H9 (cell line): ENCODE measurements at regions not wholly inside any gene's neighbourhood (a gene's known extent, or its start where the extent isn't known, plus 50 kb on each side); places are given as distances from the start of the nearest gene placed in this dataset.

ENCODE experiments used
- DNase-seq: peaks from one replicate; pipeline ENCODE4 v3.0.0-alpha.2; 2017
- H2AFZ ChIP-seq: one replicate; pipeline ENCODE4 v1.6.1; 2013; ENCODE audit warnings: mild to moderate bottlenecking, low read length, control low read depth, moderate library complexity
- H2AK5ac ChIP-seq: 2 replicates; pipeline ENCODE4 v1.6.1; 2013; ENCODE audit warnings: low read length, control low read depth, mixed read lengths; ENCODE audit not compliant: insufficient read length
- H2BK120ac ChIP-seq: one replicate; pipeline ENCODE4 v1.6.1; 2013; ENCODE audit warnings: low read depth, mild to moderate bottlenecking, low read length, control low read depth, inconsistent platforms; ENCODE audit not compliant: poor library complexity, severe bottlenecking
- H2BK12ac ChIP-seq: 2 replicates; pipeline ENCODE4 v1.6.1; 2013; ENCODE audit warnings: low read length, control low read depth, mixed read lengths, low read depth; ENCODE audit not compliant: insufficient read length
- H2BK15ac ChIP-seq: 2 replicates; pipeline ENCODE4 v1.6.1; 2013; ENCODE audit warnings: low read depth, low read length, control low read depth
- H2BK20ac ChIP-seq: one replicate; pipeline ENCODE4 v1.6.1; 2013; ENCODE audit warnings: low read depth, mild to moderate bottlenecking, low read length, control low read depth, inconsistent platforms; ENCODE audit not compliant: poor library complexity, severe bottlenecking
- H2BK5ac ChIP-seq: 2 replicates; pipeline ENCODE4 v1.6.1; 2013; ENCODE audit warnings: low read length, control low read depth, mixed read lengths; ENCODE audit not compliant: insufficient read length
- H3K14ac ChIP-seq: 2 replicates; pipeline ENCODE4 v1.6.1; 2013; ENCODE audit warnings: low read length, control low read depth; ENCODE audit not compliant: insufficient read depth
- H3K18ac ChIP-seq: 2 replicates; pipeline ENCODE4 v1.6.1; 2013; ENCODE audit warnings: low read depth, mild to moderate bottlenecking, mixed read lengths, low read length, control low read depth; ENCODE audit not compliant: insufficient read length
- H3K23ac ChIP-seq: 2 replicates; pipeline ENCODE4 v1.6.1; 2013; ENCODE audit warnings: low read length, control low read depth, mixed read lengths, low read depth; ENCODE audit not compliant: insufficient read length
- H3K23me2 ChIP-seq: 2 replicates; pipeline ENCODE4 v1.6.1; 2013; ENCODE audit warnings: low read depth, mild to moderate bottlenecking, mixed read lengths, low read length, control low read depth; ENCODE audit not compliant: insufficient read length, poor library complexity, severe bottlenecking
- H3K27ac ChIP-seq: 2 replicates; pipeline ENCODE4 v1.5.1; 2013; ENCODE audit warnings: low read length, control low read depth, mixed read lengths, low read depth; ENCODE audit not compliant: insufficient read length
- H3K27me3 ChIP-seq: 2 replicates; pipeline ENCODE4 v1.6.1; 2013; ENCODE audit warnings: low read length, control low read depth, inconsistent platforms; ENCODE audit not compliant: insufficient read depth
- H3K4ac ChIP-seq: 2 replicates; pipeline ENCODE4 v1.6.1; 2013; ENCODE audit warnings: low read depth, mild to moderate bottlenecking, control low read depth, inconsistent platforms, low read length, moderate library complexity
- H3K4me1 ChIP-seq: 2 replicates; pipeline ENCODE4 v1.6.1; 2013; ENCODE audit warnings: low read length, control low read depth, inconsistent platforms; ENCODE audit not compliant: insufficient read depth
- H3K4me2 ChIP-seq: 2 replicates; pipeline ENCODE4 v1.6.1; 2013; ENCODE audit warnings: low read length, control low read depth, mixed read lengths; ENCODE audit not compliant: insufficient read length, insufficient read depth
- H3K56ac ChIP-seq: 2 replicates; pipeline ENCODE4 v1.6.1; 2013; ENCODE audit warnings: low read depth, mild to moderate bottlenecking, mixed read lengths, low read length, control low read depth; ENCODE audit not compliant: insufficient read length
- H3K79me1 ChIP-seq: 2 replicates; pipeline ENCODE4 v1.6.1; 2013; ENCODE audit warnings: low read depth, mild to moderate bottlenecking, moderate library complexity, low read length, control low read depth, inconsistent platforms; ENCODE audit not compliant: insufficient read depth, poor library complexity, severe bottlenecking
- H3K79me2 ChIP-seq: 2 replicates; pipeline ENCODE4 v1.6.1; 2013; ENCODE audit warnings: low read length, control low read depth, inconsistent platforms; ENCODE audit not compliant: insufficient read depth
- H3K9ac ChIP-seq: 2 replicates; pipeline ENCODE4 v1.6.1; 2013; ENCODE audit warnings: low read length, control low read depth, mixed read lengths; ENCODE audit not compliant: insufficient read length; ENCODE audit errors: extremely low read depth
- H3K9me3 ChIP-seq: one replicate; pipeline ENCODE4 v1.6.1; 2013; ENCODE audit warnings: low read depth, low read length, inconsistent platforms; ENCODE audit not compliant: control insufficient read depth
- H3T11ph ChIP-seq: one replicate; pipeline ENCODE4 v1.6.1; 2013; ENCODE audit warnings: mild to moderate bottlenecking, low read length, control low read depth, inconsistent platforms
- H4K20me1 ChIP-seq: one replicate; pipeline ENCODE4 v1.6.1; 2013; ENCODE audit not compliant: control insufficient read depth, insufficient read length, insufficient read depth
- H4K5ac ChIP-seq: 2 replicates; pipeline ENCODE4 v1.6.1; 2013; ENCODE audit warnings: low read depth, mild to moderate bottlenecking, mixed read lengths, low read length, control low read depth; ENCODE audit not compliant: insufficient read length
- H4K8ac ChIP-seq: replicated peaks from 2 replicates; pipeline ENCODE4 v1.6.1; 2013; ENCODE audit warnings: low read length, control low read depth, mixed read lengths, low read depth; ENCODE audit not compliant: insufficient read length
- H4K91ac ChIP-seq: 2 replicates; pipeline ENCODE4 v1.6.1; 2013; ENCODE audit warnings: low read depth, mild to moderate bottlenecking, moderate library complexity, mixed read lengths, low read length, control low read depth; ENCODE audit not compliant: insufficient read length
- H3K27ac Mint-ChIP-seq, 3 experiments: 2 replicates in 2 of 3; 3 replicates in 1 of 3; pipeline ENCODE4 v1.8.0; 2020 to 2021; ENCODE audit warnings: mixed read lengths in 3 of 3, mild to moderate bottlenecking in 1 of 3, moderate library complexity in 1 of 3
- H3K27me3 Mint-ChIP-seq: 2 replicates; pipeline ENCODE4 v1.8.0; 2021; ENCODE audit warnings: low read depth, mild to moderate bottlenecking, moderate library complexity, mixed read lengths
- H3K36me3 Mint-ChIP-seq, 3 experiments: 2 replicates in 2 of 3; 3 replicates in 1 of 3; pipeline ENCODE4 v1.8.0; 2020 to 2021; ENCODE audit warnings: low read depth in 3 of 3, mixed read lengths in 3 of 3; ENCODE audit not compliant: insufficient read depth in 1 of 3
- H3K4me1 Mint-ChIP-seq, 2 experiments: 2 replicates each; pipeline ENCODE4 v1.8.0; 2020; ENCODE audit warnings: mixed read lengths in 2 of 2
- H3K4me3 Mint-ChIP-seq, 2 experiments: 2 replicates in 1 of 2; 3 replicates in 1 of 2; pipeline ENCODE4 v1.8.0; 2020 to 2021; ENCODE audit warnings: mild to moderate bottlenecking in 2 of 2, mixed read lengths in 2 of 2, moderate library complexity in 1 of 2
- H3K9me3 Mint-ChIP-seq, 2 experiments: 2 replicates in 1 of 2; 3 replicates in 1 of 2; pipeline ENCODE4 v1.8.0; 2020; ENCODE audit warnings: mild to moderate bottlenecking in 2 of 2, mixed read lengths in 2 of 2, moderate library complexity in 1 of 2
- TF ChIP-seq, protein P1 (sequence below): fragments of 200-600 bp; sonication (generic); conservative IDR thresholded peaks from 3 replicates; pipeline ENCODE4 v1.8.0; 2021; ENCODE audit warnings: antibody characterized with exemption, mild to moderate bottlenecking

DNA sequence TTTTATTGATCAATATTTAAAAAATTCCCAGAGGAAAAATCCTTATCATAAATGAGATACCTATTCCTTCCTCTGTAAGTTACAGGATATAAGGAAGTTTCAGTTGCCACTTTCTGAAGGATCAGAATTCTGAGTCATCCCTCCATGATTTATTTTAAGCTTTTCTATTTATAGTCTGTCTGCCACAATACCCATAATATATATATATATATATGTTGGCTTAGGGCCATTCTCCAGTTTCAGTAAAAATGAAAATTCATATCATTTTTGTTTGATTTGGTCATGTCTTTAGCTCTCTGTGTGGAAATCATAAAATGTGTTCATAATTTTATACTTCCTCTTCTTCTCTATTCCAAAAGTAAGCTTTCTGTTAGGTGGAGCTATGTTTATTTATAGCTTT lies 215.8 kb upstream of the CYLC2 start:
- no peak overlapping the region for H3K56ac ChIP-seq
- H3K23me2 ChIP-seq, result no peaks in the 10 kb centered on the region
- H3K4ac ChIP-seq, result no peak overlapping the region
- H3K18ac ChIP-seq, result no peak overlapping the region
- no peaks in the 10 kb centered on the region for H3K27me3 Mint-ChIP-seq
- no peak overlapping the region for H4K8ac ChIP-seq
- H3K27me3 ChIP-seq, result no peaks in the 10 kb centered on the region
- H3K14ac ChIP-seq, result no peak overlapping the region
- H4K20me1 ChIP-seq, result no peaks in the 10 kb centered on the region
- no peak overlapping the region for H4K91ac ChIP-seq
- DNase-seq, result no peak
- no peaks in the 10 kb centered on the region for H3K79me1 ChIP-seq
- H2BK12ac ChIP-seq, result no peak overlapping the region
- no peak overlapping the region for H2AFZ ChIP-seq
- no peaks in the 10 kb centered on the region for H3K9me3 Mint-ChIP-seq
- no peak overlapping the region for H2BK120ac ChIP-seq
- TF ChIP-seq, protein P1, sequence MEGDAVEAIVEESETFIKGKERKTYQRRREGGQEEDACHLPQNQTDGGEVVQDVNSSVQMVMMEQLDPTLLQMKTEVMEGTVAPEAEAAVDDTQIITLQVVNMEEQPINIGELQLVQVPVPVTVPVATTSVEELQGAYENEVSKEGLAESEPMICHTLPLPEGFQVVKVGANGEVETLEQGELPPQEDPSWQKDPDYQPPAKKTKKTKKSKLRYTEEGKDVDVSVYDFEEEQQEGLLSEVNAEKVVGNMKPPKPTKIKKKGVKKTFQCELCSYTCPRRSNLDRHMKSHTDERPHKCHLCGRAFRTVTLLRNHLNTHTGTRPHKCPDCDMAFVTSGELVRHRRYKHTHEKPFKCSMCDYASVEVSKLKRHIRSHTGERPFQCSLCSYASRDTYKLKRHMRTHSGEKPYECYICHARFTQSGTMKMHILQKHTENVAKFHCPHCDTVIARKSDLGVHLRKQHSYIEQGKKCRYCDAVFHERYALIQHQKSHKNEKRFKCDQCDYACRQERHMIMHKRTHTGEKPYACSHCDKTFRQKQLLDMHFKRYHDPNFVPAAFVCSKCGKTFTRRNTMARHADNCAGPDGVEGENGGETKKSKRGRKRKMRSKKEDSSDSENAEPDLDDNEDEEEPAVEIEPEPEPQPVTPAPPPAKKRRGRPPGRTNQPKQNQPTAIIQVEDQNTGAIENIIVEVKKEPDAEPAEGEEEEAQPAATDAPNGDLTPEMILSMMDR, result no peak
- H3K23ac ChIP-seq, result no peak overlapping the region
- H3K4me2 ChIP-seq, result no peak overlapping the region
- no peak overlapping the region for H3K9ac ChIP-seq
- no peak overlapping the region for H3K4me3 Mint-ChIP-seq
- H3K79me2 ChIP-seq, result no peaks in the 10 kb centered on the region
- H3K4me1 Mint-ChIP-seq, result no peaks in the 10 kb centered on the region
- no peak overlapping the region for H2BK5ac ChIP-seq
- H3K4me1 ChIP-seq, result no peaks in the 10 kb centered on the region
- H4K5ac ChIP-seq, result no peak overlapping the region
- no peak overlapping the region for H3K27ac Mint-ChIP-seq
- no peak overlapping the region for H3T11ph ChIP-seq
- H3K9me3 ChIP-seq, result no peaks in the 10 kb centered on the region
- H2AK5ac ChIP-seq, result no peak overlapping the region
- no peak overlapping the region for H2BK20ac ChIP-seq
- no peak overlapping the region for H3K27ac ChIP-seq
- H3K36me3 Mint-ChIP-seq, result no peaks in the 10 kb centered on the region; a peak in 1 of 7 replicates
- H2BK15ac ChIP-seq, result no peak overlapping the region
